Stimulated activated CD4-positive, alpha-beta T cell treated with anti-CD3 and anti-CD28 coated beads, Interleukin-4, amount 100 ng/mL, for 1 hour (primary cell): ENCODE measurements at regions not wholly inside any gene's neighbourhood (a gene's known extent, or its start where the extent isn't known, plus 50 kb on each side); places are given as distances from the start of the nearest gene placed in this dataset.
"Not testable (repeated sequence)": the region's sequence is repeated elsewhere in the genome, so short reads cannot be mapped to it uniquely, and the experiment has no call there.

Experiments used
- DNase-seq: peaks from one replicate; pipeline ENCODE4 v3.0.0-alpha.2; 2020

DNA sequence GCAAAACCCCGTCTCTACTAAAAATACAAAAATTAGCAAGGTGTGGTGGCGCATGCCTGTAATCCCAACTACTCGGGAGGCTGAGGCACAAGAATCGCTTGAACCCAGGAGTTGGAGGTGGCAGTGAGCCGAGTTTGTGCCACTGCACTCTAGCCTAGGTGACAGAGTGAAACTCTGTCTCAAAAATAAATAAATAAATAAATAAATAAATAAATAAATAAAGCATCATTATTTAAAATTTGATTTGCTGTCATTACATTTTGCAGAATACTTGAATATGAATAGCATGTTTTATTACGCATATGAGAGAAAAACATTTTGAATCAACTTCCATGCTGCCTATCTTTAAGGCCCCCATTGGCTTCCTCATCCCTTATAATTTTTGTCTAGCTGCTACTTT, 53.4 kb upstream of the MED14 start:
- DNase-seq = not testable (repeated sequence)

DNA sequence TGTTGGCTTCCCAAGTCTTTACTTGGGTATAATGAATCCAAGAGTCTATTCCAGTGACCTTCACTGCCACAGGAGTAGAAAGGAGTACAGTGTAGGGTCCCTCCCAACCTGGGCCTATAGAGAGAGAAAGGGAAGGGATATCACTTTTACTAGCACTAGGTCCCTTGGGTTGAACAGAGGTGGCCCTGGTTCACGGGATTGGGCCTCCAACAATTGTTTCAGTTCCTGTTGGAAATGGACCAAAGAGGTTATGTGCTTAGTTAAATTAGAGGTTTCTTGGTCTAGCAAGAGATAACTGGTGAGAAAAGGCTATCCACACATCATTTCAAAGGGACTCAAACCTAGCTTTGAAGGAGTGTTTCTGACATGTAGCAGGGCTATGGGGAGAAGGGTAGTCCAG, 57.1 kb upstream of the MED14 start:
- DNase-seq = no peak

DNA sequence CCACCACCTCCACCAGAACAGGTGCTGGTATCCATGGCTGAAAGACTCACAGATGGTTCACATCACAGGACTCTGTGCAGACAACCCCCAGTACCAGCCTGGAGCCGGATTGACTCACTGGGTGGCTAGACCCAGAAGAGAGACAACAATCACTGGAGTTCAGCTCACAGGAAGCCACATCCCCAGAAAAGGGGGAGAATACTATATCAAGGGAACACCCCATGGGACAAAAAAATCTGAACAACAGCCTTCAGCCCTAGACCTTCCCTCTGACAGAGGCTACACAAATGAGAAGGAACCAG, 59.4 kb upstream of the MED14 start:
- DNase-seq = not testable (repeated sequence)

- DNase-seq = not testable (repeated sequence)
Observed at GRCh38 chrX:40799745-40800144, 64.4 kb upstream of the MED14 start.

- no peak for DNase-seq
Observed at GRCh38 chrX:40805404-40805803, 70.1 kb upstream of the MED14 start.

GRCh38 chrX:40806513-40807220, 71.3 kb upstream of the MED14 start:
- no peak for DNase-seq

- DNase-seq = no peak
Observed at GRCh38 chrX:40807384-40807783, 72.0 kb upstream of the MED14 start.

DNA sequence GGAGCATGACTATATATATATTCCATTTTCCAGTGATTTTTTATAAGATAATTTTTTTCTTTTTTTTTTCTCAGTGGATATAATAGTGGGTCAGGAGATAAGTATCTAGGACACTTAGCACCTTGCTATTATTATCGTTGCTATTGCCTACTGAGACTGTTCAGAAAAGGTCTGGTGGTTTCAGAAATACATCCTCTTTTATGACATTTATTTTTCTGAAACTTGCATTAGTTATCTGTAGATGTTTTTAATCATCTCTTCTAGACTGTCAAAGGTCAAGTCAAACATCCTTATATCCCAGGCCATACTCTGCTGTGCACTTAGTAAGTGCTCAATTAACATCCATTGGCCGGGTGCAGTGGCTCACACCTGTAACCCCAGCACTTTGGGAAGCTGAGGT, 72.9 kb upstream of the MED14 start:
- no peak for DNase-seq

DNA sequence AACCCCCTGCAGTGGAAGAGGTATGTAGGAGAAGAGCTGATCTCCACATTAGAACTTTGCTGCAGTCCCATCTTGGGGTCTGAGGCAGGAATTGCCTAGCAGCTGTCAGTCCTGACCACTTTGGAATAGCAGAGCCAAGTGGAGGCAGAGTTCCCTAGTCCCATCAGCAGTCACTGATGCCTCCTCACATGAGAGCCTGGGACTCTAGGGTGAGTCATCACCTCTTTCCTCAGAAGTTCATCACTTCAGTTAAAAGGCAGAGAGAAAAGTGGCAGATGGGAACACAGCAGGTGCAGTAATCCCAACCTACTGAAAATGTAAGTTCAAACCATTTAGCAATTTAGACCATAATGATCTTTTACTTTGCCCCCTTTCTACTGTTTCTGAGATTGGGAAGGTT, 73.9 kb upstream of the MED14 start:
- DNase-seq = no peak

GRCh38 chrX:40815045-40815444, 79.7 kb upstream of the MED14 start:
- DNase-seq = not testable (repeated sequence)

DNA sequence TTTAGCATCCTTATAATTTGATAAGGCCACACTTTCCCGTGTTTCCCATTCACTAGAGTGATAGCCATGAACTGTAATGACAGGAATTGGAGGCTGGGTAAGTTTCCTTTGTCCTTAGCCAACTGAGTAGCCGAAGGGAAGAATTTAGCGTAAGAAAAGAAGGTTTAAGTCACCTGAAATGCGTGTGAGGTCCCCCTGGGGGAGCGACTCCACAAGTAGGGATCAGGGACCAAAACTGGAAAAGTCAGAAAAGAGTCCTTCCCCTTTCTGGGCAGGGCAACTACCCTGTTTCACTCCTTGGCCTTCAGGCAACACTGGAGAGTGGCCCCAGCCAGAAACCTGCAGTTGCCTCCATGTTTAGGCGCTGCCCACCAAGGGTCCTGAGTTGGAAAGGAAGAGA, 81.6 kb upstream of the MED14 start:
- DNase-seq = no peak

DNA sequence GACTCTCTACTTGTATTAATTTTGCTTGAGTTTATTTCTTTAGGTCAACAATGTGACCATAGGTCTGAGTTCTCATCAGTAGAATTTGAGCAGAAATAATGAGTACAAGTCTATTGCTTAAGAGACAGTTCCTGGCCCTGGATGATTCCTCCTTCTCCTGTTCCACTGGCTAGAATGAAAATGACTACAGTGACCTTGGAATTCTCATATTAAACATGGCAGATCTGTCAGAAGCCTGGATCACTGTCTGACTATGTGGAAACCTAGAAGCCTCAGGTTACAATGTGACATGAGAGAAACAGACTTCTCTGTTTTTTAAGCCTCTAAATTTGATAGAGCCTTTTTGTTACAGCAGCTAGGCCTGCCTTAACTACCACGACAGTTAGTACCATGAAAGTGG, 82.9 kb upstream of the MED14 start:
- no peak for DNase-seq

GRCh38 chrX:40821780-40822179, 86.4 kb upstream of the MED14 start:
- DNase-seq = no peak

DNA sequence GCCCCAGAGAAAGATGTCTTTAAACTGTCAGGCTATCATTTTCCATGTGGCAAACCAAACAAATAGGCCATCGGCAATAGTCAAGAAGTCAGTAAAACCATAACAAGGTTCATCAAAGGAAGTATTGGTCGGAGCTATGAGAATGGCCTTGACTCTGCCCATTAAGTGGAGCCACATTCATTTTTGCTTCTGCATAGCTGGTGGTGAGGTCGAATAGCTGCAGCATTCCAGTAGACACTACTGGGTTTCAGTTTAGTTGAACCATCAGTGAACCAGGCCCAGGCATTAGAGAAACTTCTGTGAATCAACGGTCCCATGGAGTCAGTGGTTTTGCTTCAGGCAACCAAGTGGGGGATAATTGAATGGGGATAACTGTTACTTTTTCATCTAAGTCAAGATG, 92.0 kb upstream of the MED14 start:
- DNase-seq = no peak

GRCh38 chrX:40831750-40832149, 96.4 kb upstream of the MED14 start:
- no peak for DNase-seq

DNA sequence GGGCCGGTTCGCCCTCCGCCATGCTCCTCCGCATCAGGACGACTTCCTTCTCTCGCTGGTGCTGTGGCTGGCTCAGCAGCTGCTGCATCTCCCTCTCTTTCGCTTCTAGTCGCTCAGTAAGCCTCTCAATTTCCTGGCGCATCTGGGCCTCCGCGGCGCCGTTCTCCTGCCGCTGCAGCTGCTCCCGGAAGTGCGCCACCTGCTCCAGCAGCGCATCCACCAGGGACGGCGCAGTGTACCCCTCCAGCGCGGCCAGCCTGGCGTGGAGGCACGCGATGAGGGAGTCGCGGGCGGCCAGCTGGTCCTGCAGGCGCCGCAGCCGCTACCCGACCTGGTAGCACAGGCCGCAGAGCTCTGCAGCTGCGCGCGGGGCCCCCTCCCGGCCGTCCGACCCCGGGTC, 97.4 kb upstream of the MED14 start:
- DNase-seq = no peak

DNA sequence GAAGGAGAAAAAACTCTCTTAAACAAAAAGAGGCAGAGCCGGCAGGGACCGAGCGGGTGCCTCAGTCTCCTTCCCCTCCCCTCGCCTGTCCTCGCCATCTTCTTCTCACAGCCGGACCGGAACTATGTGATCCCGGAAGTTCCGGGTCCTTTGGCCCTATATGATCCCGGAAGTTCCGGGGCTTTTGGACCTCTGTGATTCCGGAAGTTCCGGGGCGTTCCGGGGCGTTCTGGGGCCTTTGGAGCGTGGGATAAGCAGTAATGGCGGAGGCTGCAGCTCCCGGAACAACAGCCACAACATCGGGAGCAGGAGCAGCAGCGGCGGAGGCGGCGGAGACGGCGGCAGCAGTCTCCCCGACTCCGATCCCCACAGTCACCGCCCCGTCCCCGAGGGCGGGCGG, 98.9 kb upstream of the MED14 start:
- no peak for DNase-seq

DNA sequence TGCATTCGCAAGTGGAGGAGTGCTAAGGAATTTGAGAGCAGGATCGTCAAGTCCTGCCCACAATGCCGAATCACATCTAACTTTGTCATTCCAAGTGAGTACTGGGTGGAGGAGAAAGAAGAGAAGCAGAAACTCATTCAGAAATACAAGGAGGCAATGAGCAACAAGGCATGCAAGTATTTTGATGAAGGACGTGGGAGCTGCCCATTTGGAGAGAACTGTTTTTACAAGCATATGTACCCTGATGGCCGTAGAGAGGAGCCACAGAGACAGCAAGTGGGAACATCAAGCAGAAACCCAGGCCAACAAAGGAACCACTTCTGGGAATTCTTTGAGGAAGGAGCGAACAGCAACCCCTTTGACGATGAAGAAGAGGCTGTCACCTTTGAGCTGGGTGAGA, 100.2 kb upstream of the MED14 start:
- no peak for DNase-seq

- no peak for DNase-seq
Observed at GRCh38 chrX:40843643-40844042, 108.3 kb upstream of the MED14 start.

GRCh38 chrX:40844471-40844870, 109.1 kb upstream of the MED14 start:
- no peak for DNase-seq

DNA sequence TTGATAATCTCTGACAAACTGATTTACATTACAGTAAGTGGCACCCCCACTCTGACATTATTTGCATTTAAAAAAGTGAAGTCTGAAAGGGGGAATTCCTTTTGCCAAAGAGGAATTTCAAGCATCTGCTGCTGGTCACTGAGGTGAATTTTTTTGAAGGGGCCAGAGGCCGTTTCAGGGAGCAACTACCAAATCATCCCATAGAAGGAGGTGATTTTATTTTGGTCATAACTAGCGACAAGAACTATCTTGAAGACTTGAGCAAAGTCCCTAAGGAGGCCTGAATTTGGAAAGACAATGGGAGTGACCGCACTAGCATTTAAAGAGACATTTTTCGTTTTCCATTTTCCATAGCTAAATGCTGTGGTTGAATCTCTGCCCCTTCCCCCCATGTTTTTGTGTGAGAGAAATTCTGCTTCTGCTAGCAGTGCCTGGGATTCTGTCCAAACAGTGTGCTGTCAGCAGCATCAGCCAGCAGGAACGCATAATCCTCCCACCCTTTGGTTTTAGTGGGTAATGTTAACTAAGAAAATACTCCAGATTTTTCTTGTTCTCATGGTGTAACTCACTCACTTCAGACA, 110.1 kb upstream of the MED14 start:
- DNase-seq = no peak

DNA sequence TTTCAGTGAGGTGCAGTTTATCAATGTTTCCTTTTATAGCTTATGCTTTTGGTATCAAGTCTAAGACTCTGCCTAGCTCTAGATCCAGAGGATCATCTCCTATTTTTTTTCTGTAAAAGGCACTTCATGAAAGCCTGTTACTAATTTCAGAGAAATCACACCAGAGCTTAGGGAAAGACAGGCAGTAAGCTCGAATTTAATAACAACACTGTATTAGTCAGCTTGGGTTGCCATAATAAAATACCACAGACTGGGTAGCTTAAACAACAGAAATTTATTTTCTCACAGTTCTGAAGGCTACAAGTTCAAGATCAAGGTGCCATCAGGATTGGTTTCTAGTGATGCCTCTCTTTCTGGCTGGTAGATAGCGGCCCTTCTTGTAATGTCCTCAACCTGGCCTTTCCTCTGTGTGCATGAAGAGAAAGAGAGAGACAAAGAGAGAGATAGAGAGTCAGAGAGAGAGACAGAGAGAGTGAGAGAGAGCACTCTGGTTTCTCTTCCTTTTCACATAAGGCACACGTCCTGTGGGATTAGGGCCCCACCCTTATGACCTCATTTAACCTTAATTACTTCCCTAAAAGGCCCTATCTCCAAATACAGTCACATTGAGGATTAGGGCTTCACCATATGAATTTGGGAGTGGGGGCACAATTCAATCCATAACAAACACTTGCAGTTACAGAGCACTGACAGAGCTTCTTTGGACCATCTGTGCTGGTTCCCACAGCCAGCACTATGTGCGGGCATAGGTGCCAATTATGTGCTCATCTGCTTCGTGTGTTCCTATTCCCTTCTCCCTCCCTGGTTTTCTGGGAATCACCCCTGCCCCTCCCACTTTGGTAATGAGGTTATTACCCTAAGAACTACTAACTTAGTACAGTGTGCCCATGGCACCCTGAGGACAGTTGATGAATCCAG, 114.8 kb upstream of the MED14 start:
- no peak for DNase-seq

DNA sequence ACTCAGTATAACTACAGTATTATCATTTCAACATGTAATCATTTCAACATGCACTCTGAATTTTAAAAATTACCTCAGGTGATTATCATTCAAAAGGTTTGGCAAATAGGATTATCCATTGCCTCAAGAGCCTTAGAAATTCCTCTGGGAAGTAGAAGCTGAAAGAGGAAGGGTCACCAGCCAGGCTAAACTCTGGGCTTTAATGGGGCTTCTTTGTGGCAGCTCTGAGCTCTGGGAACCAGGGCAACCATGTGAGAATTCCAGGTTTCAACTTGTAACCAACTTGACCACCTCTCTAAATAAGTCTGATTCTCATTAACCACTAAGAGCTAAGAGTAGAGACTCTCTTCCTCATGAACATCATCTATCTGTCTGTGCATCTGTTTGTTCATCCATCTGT, 117.2 kb upstream of the MED14 start:
- no peak for DNase-seq
